Hepatocyte (in vitro differentiated cells): ENCODE measurements at regions not wholly inside any gene's neighbourhood (a gene's known extent, or its start where the extent isn't known, plus 50 kb on each side); places are given as distances from the start of the nearest gene placed in this dataset.

ENCODE experiments used
- EZH2phosphoT487 ChIP-seq: fragments of 200-600 bp; sonication (generic); IDR thresholded peaks from one replicate; pipeline ENCODE4 v1.6.1; 2018; ENCODE audit warnings: antibody characterized with exemption, mild to moderate bottlenecking, low read depth, moderate library complexity; ENCODE audit not compliant: unreplicated experiment, severe bottlenecking
- TF ChIP-seq, protein P1 (sequence below): fragments of 200-600 bp; sonication (generic); IDR thresholded peaks from 2 replicates; pipeline ENCODE4 v1.5.1; 2016; ENCODE audit warnings: antibody characterized with exemption, mild to moderate bottlenecking; ENCODE audit not compliant: poor library complexity

DNA sequence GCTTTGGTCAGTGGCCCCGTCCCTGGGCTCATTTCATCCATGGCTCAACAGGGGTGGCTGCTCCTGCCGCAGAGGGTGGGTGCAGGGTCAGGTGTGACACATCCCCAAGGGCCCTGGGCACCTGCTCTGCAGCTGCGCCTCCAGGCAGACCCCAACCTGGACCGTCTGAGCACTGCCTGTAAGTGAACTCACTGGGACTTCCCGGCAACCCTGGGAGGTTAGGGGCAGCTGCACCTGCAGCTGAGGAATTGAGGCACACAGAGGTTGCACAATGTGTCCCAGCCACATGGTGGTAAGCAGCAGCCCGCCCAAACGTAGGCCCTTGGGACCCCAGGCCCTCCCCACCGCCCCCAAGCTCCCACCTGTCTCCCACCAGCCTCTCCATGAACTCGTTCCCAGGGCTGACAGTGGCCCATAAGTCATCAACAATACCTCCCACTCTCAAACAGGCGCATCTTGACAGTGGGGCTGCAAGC lies 55.1 kb downstream of the PLXNA1 start:
- TF ChIP-seq, protein P1, sequence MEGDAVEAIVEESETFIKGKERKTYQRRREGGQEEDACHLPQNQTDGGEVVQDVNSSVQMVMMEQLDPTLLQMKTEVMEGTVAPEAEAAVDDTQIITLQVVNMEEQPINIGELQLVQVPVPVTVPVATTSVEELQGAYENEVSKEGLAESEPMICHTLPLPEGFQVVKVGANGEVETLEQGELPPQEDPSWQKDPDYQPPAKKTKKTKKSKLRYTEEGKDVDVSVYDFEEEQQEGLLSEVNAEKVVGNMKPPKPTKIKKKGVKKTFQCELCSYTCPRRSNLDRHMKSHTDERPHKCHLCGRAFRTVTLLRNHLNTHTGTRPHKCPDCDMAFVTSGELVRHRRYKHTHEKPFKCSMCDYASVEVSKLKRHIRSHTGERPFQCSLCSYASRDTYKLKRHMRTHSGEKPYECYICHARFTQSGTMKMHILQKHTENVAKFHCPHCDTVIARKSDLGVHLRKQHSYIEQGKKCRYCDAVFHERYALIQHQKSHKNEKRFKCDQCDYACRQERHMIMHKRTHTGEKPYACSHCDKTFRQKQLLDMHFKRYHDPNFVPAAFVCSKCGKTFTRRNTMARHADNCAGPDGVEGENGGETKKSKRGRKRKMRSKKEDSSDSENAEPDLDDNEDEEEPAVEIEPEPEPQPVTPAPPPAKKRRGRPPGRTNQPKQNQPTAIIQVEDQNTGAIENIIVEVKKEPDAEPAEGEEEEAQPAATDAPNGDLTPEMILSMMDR: no peak
- no peak for TF ChIP-seq EZH2phosphoT487
